Heart right ventricle (tissue), 16 donors: ENCODE measurements at regions not wholly inside any gene's neighbourhood (a gene's known extent, or its start where the extent isn't known, plus 50 kb on each side); places are given as distances from the start of the nearest gene placed in this dataset.
"Not testable (repeated sequence)": the region's sequence is repeated elsewhere in the genome, so short reads cannot be mapped to it uniquely, and the experiment has no call there.

Experiments used
- ATAC-seq, 8 donors: fragments of 200-7000 bp; cut with Tn5 transposase; one replicate each; pipeline ENCODE4 v1.9.1; 2020; ENCODE audit warnings: mild to moderate bottlenecking in 8 of 8, moderate library complexity in 8 of 8, moderate number of reproducible peaks in 1 of 8
- DNase-seq, 2 donors: peaks; one replicate each; pipeline ENCODE4 v3.0.0-alpha.2; 2020
- H3K27ac ChIP-seq, 10 donors: fragments of 200-600 bp; sonication (generic) in 2 of 10; one replicate each; pipeline versions ENCODE4 v1.5.0 to v1.8.0; 2020 to 2022; ENCODE audit warnings: mild to moderate bottlenecking in 3 of 10
- H3K27me3 ChIP-seq, 7 donors: fragments of 200-600 bp; one replicate each; pipeline ENCODE4 v1.8.0; 2021 to 2022; ENCODE audit warnings: mild to moderate bottlenecking in 2 of 7
- H3K36me3 ChIP-seq, 9 donors: fragments of 200-600 bp; sonication (generic) in 1 of 9; one replicate each; pipeline versions ENCODE4 v1.5.0 to v1.8.0; 2020 to 2022; ENCODE audit warnings: mild to moderate bottlenecking in 2 of 9
- H3K4me1 ChIP-seq, 9 donors: fragments of 200-600 bp; sonication (generic) in 1 of 9; one replicate each; pipeline versions ENCODE4 v1.5.0 to v1.8.0; 2020 to 2022; ENCODE audit warnings: mild to moderate bottlenecking in 4 of 9
- H3K4me3 ChIP-seq, 10 donors: fragments of 200-600 bp; sonication (generic) in 2 of 10; one replicate each; pipeline versions ENCODE4 v1.5.0 to v1.8.0; 2020 to 2022; ENCODE audit warnings: mild to moderate bottlenecking in 7 of 10, moderate library complexity in 2 of 10
- H3K9me3 ChIP-seq, 11 donors: fragments of 200-600 bp in 10 of 11; sonication (generic) in 2 of 11; one replicate each; pipeline versions ENCODE4 v1.5.0 to v1.8.0; 2013 to 2022; ENCODE audit warnings: mild to moderate bottlenecking in 2 of 11, control low read depth in 1 of 11, moderate library complexity in 1 of 11
- WGBS, 2 donors: extraction: QIAGEN DNeasy Blood & Tissue Kit; methylation state at CpG; one replicate each; pipeline ENCODE4 v1.1.7; 2013; ENCODE audit warnings: inconsistent platforms in 1 of 2; 5-methylcytosine and 5-hydroxymethylcytosine counted together
- intact Hi-C, 10 donors: fragments of 100-400 bp; cut with DNase I; formaldehyde crosslinking; loops; one replicate each; pipeline versions ENCODE4 v1.11.1 to v1.14.2; 2022
- TF ChIP-seq, protein P1 (sequence below), 9 donors: fragments of 200-600 bp; sonication (generic) in 2 of 9; IDR thresholded peaks; one replicate each; pipeline versions ENCODE4 v1.5.0 to v1.8.0; 2021 to 2022; ENCODE audit warnings: antibody characterized with exemption in 9 of 9, mild to moderate bottlenecking in 5 of 9, moderate library complexity in 1 of 9
- donor health status: Arrhythmogenic right ventricular cardiomyopathy.
- donor health status: ischemic (EF 13 %, LVEDD 7.1; RV severe dilation, severe dysfunction).
- donor health status: healthy with polysubstance abuse.
- donor health status: DM: no; HTN: yes; CAD: no.
- donor health status: DM: no; HTN: no; CAD: no.
- donor health status: ischemic (EF 25% LVEDD 6.9; RV normal size, moderate dysfunction).
- donor health status: ischemic (EF 25% LVEDD 5.7; RV mildly dilated, moderate dysfunction).
- donor health status: healthy.
- donor health status: DM: yes; HTN: yes; CAD: no.
- donor health status: Ischemic cardiomyopathy.
- donor health status: ischemic (EF 35%, LVEDD 5.7; RV mildly dilated, moderate dysfunction).
- donor health status: nonischemic (EF 11% LVEDD 7.7; RV severe dilation, severe dysfunction).
- donor health status: DM: yes; HTN: yes; CAD: no.
- donor health status: PGD.
- donor health status: ischemic (EF 29% LVEDD 5.4; RV normal size, mild dysfunction).
- donor health status: nonischemic (EF 23%, LVEDD 6.1; RV moderate dilation, normal function).

DNA sequence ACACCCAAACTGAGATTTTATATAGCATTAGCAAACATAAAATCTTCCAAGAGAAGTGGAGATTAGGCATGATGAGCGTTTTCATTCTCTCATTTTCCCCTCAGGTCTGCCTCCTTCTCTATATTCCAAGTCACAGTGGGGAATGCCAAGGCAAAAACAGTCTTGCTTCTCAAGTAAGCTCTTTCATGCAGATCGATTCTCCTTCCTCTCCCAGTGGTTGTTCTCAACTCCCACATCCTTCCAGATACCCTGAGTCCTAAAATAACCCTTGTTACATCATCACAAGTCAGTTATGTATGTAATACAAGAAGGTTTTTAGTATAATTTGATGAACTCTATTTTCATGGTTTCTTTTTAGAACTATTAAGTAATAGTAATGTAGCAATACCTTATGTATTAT lies 150.6 kb downstream of the TXNL1 start:
- Histone ChIP-seq H3K9me3 (no peaks in the 10 kb centered on the region), H3K36me3 (no peaks in the 10 kb centered on the region), H3K27ac (no peak overlapping the region), H3K27me3 (no peaks in the 10 kb centered on the region), H3K4me3 (no peak overlapping the region), H3K4me1 (peaks cover 0 to 7% (median 0%) of the 10 kb centered on the region in 9 donors)
- ATAC-seq (no peak), DNase-seq (no peak)
- 37 to 44% methylated on average over 2 of the region's 2 CpGs for WGBS, 2 donors
- intact Hi-C loops: no loop called here
- TF ChIP-seq, protein P1, sequence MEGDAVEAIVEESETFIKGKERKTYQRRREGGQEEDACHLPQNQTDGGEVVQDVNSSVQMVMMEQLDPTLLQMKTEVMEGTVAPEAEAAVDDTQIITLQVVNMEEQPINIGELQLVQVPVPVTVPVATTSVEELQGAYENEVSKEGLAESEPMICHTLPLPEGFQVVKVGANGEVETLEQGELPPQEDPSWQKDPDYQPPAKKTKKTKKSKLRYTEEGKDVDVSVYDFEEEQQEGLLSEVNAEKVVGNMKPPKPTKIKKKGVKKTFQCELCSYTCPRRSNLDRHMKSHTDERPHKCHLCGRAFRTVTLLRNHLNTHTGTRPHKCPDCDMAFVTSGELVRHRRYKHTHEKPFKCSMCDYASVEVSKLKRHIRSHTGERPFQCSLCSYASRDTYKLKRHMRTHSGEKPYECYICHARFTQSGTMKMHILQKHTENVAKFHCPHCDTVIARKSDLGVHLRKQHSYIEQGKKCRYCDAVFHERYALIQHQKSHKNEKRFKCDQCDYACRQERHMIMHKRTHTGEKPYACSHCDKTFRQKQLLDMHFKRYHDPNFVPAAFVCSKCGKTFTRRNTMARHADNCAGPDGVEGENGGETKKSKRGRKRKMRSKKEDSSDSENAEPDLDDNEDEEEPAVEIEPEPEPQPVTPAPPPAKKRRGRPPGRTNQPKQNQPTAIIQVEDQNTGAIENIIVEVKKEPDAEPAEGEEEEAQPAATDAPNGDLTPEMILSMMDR (IDR thresholded peaks at IDR 0.05): no peak

DNA sequence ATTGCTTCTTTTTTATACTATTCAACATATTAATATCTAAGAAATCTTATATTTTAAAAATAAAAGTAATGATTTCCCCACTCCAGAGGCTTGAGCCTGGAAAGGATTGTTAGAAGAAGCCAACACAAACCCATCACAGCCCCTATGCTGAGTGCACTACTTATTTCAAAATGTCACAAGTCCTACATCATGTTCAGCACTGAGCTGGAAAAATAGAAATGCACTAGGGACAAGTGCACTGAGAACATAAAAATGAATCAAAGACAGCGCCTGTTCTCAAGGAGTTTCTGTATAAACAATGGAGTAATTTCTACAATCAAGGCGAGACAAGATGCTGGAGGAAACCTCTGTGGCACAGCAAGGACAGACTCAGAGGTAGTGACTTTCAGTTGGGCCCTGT lies 155.0 kb downstream of the TXNL1 start:
- TF ChIP-seq, protein P1 (IDR thresholded peaks at IDR 0.05): no peak
- Histone ChIP-seq H3K4me1 (peaks cover 0 to 6% (median 0%) of the 10 kb centered on the region in 9 donors), H3K27ac (no peak overlapping the region), H3K4me3 (no peak overlapping the region), H3K27me3 (no peaks in the 10 kb centered on the region), H3K36me3 (no peaks in the 10 kb centered on the region), H3K9me3 (no peaks in the 10 kb centered on the region)
- ATAC-seq (no peak), DNase-seq (no peak)
- WGBS, 2 donors: 77 to 96% methylated on average over 2 of the region's 2 CpGs
- intact Hi-C loops: no loop called here

DNA sequence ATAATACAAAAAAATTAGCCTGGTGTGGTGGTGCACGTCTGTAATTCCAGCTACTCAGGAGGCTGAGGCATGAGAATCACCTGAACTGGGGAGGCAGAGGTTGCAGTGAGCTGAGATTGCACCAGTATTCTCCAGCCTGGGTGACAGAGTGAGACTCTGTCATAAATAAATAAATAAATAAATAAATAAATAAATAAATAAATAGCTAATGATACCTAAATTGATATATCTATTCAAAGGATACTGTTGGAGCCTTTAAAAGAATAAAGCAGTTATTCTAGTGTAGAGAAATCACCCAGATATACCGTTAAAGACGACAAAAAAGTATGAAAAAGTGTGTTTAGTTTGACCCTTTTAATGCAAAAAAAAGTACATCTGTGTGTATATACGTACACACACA lies 155.6 kb downstream of the TXNL1 start:
- WGBS, 2 donors: 94 to 96% methylated on average over 4 of the region's 4 CpGs

DNA sequence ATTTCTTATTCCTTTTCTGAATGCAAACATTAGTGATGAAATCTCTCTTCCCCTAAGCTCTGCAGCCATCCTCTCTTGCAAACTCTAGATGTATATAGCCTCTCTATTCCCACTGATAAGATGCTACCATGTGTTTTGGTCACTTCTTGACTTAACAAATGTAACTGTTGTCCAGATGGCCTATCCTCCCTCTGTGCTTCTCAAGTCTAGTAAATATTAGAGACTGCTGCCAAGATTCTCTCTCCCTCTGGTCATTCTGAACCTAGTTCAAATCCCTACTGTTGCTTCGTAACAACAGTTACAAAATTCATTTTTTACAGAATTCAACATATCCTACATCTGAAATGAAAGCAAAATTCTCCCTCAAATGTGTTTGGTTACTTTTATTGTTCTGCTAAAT lies 156.6 kb downstream of the TXNL1 start:
- peaks cover 0 to 3% (median 0%) of the 10 kb centered on the region in 11 donors for H3K9me3 ChIP-seq
- no peaks in the 10 kb centered on the region for H3K27me3 ChIP-seq
- WGBS, 2 donors: 76% methylated on average over 1 of the region's 1 CpG
- ATAC-seq (no peak), DNase-seq (no peak)
- no peak overlapping the region for H3K4me3 ChIP-seq
- no peaks in the 10 kb centered on the region for H3K36me3 ChIP-seq
- H3K4me1 ChIP-seq: no peaks in the 10 kb centered on the region
- TF ChIP-seq, protein P1 (IDR thresholded peaks at IDR 0.05): no peak
- intact Hi-C loops: no loop called here
- no peak overlapping the region for H3K27ac ChIP-seq

More for the DNA sequence above, 155.6 kb downstream of the TXNL1 start:
- H3K36me3 ChIP-seq, H3K27ac ChIP-seq, H3K4me3 ChIP-seq, H3K27me3 ChIP-seq, intact Hi-C loops, H3K9me3 ChIP-seq, DNase-seq, ATAC-seq, H3K4me1 ChIP-seq: not testable (repeated sequence)

DNA sequence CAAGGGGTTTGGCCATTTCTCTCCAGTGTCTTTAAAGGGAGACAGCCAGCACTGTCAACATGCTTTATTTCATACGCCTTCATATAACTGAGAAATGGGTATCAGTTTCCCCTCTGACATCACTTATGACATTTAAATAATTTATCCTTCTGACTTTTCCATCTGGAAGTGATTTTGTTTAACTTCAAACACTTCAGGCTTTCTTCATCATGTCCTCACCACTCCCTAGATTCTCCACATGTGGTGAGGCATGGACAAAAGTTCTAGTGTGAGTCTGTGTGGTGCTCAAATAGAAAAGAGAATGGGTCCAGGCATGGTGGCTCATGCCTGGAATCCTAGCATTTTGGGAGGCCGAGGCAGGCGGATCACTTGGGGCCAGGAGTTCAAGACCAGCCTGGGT lies 158.6 kb downstream of the TXNL1 start:
- 97 to 98% methylated on average over 3 of the region's 3 CpGs for WGBS, 2 donors
- TF ChIP-seq, protein P1 (IDR thresholded peaks at IDR 0.05): no peak
- Histone ChIP-seq H3K9me3 (peaks cover 0 to 8% (median 0%) of the 10 kb centered on the region in 11 donors), H3K4me1 (peaks cover 0 to 1% (median 0%) of the 10 kb centered on the region in 9 donors), H3K4me3 (no peak overlapping the region), H3K36me3 (no peaks in the 10 kb centered on the region), H3K27ac (no peak overlapping the region), H3K27me3 (no peaks in the 10 kb centered on the region)
- no peak for DNase-seq
- ATAC-seq: no peak
- intact Hi-C loops: no loop called here
